GM12892 (cell line): ENCODE measurements at regions not wholly inside any gene's neighbourhood (a gene's known extent, or its start where the extent isn't known, plus 50 kb on each side); places are given as distances from the start of the nearest gene placed in this dataset.

Source experiments
- POLR2A ChIP-seq: IDR thresholded peaks from 2 replicates; pipeline ENCODE4 v1.6.1; 2011; ENCODE audit warnings: low read depth, low read length, control low read depth
- POLR2AphosphoS5 ChIP-seq: IDR thresholded peaks from 2 replicates; pipeline ENCODE4 v1.6.1; 2011; ENCODE audit warnings: low read depth, low read length, control low read depth
- TAF1 ChIP-seq: IDR thresholded peaks from 2 replicates; pipeline ENCODE4 v1.6.1; 2011; ENCODE audit warnings: low read depth, mild to moderate bottlenecking, control low read depth, low read length, borderline replicate concordance

- no peak for TF ChIP-seq TAF1
- no peak for TF ChIP-seq POLR2A
- TF ChIP-seq POLR2AphosphoS5 = no peak
Observed at GRCh38 chr2:111222204-111222866, 101.6 kb downstream of the BCL2L11 start.
